K562 (cell line): ENCODE measurements at regions not wholly inside any gene's neighbourhood (a gene's known extent, or its start where the extent isn't known, plus 50 kb on each side); places are given as distances from the start of the nearest gene placed in this dataset.

Experiments
- ATAC-seq: fragments of 200-7000 bp; cut with Tn5 transposase; 3 replicates; pipeline ENCODE4 v1.9.1; 2020; ENCODE audit warnings: moderate library complexity
- BruUV-seq: library from RNA; stranded (reverse); fragments of 400-500 nt; replicated peaks from 2 replicates; lab custom pipeline; 2021; lab: Mats Ljungman, UMichigan
- CTCF ChIA-PET: fragments of 300-600 bp; formaldehyde crosslinking; extraction: SDS; loops from one replicate; lab custom pipeline; 2021; ENCODE audit warnings: low intra/inter-chr PET ratio; lab: Yijun Ruan, JAX
- POLR2A ChIA-PET: fragments of 300-600, 350-650 bp; sonication (Branson Sonifier 250); formaldehyde crosslinking; extraction: SDS; loops from one replicate; lab custom pipeline; 2021; ENCODE audit warnings: antibody characterized with exemption, inconsistent platforms; lab: Yijun Ruan, JAX
- DNase-seq, 4 experiments: peaks; one replicate each; pipeline versions ENCODE4 v3.0.0 to v3.0.0-alpha.2; 2011 to 2018; ENCODE audit warnings: low spot score in 3 of 4, mixed read lengths in 3 of 4; ENCODE audit errors: extremely low read depth in 1 of 4
- FAIRE-seq: peaks from 2 replicates; lab custom pipeline; 2011; peaks lifted over from hg19 to GRCh38; lab: Jason Lieb, UNC
- H2AFZ ChIP-seq: 2 replicates; pipeline ENCODE4 v1.6.0; 2011; ENCODE audit warnings: low read depth, low read length, control low read depth, inconsistent platforms
- H3K27ac ChIP-seq: fragments of 200-600 bp; 3 replicates; pipeline ENCODE4 v1.8.0; 2011; ENCODE audit warnings: low read depth, mild to moderate bottlenecking, control low read depth, inconsistent platforms, low read length, moderate library complexity, mixed read lengths; ENCODE audit errors: extremely low read depth
- H3K27me3 ChIP-seq, 2 experiments: fragments of 300-600 bp in 1 of 2; 2 replicates in 1 of 2; 3 replicates in 1 of 2; pipeline versions ENCODE4 v1.6.0 to v1.8.0; 2011; ENCODE audit warnings: inconsistent platforms in 2 of 2, low read length in 2 of 2, mild to moderate bottlenecking in 1 of 2, mixed read lengths in 1 of 2, moderate library complexity in 1 of 2; ENCODE audit not compliant: control insufficient read depth in 2 of 2, insufficient read depth in 2 of 2
- H3K36me3 ChIP-seq: fragments of 300-600 bp; 3 replicates; pipeline ENCODE4 v1.8.0; 2011; ENCODE audit warnings: mild to moderate bottlenecking, low read length, inconsistent platforms; ENCODE audit not compliant: control insufficient read depth, insufficient read depth
- H3K4me1 ChIP-seq, 2 experiments: fragments of 200-600 bp in 1 of 2; replicated peaks in 1 of 2; 2 replicates in 1 of 2; 3 replicates in 1 of 2; pipeline versions ENCODE4 v1.5.1 to v1.8.0; 2011; ENCODE audit warnings: inconsistent platforms in 2 of 2, low read length in 2 of 2, mild to moderate bottlenecking in 1 of 2, mixed read lengths in 1 of 2, moderate library complexity in 1 of 2; ENCODE audit not compliant: control insufficient read depth in 2 of 2, insufficient read depth in 2 of 2
- H3K4me2 ChIP-seq: 2 replicates; pipeline ENCODE4 v1.6.1; 2011; ENCODE audit warnings: low read length, control low read depth, inconsistent platforms, mixed read lengths; ENCODE audit not compliant: insufficient read depth
- H3K4me3 ChIP-seq: fragments of 200-600 bp; sonication (generic), shearing (Covaris generic); 2 replicates; pipeline ENCODE4 v1.5.1; 2016; ENCODE audit warnings: control low read depth, inconsistent platforms
- H3K79me2 ChIP-seq: fragments of 200-600 bp; 3 replicates; pipeline ENCODE4 v1.8.0; 2011; ENCODE audit warnings: low read length, inconsistent platforms; ENCODE audit not compliant: control insufficient read depth, insufficient read depth
- H3K9ac ChIP-seq, 2 experiments: 2 replicates each; pipeline versions ENCODE4 v1.6.0 to v1.6.1; 2011; ENCODE audit warnings: low read depth in 2 of 2, low read length in 2 of 2, control low read depth in 1 of 2, inconsistent platforms in 1 of 2, mild to moderate bottlenecking in 1 of 2, mixed read lengths in 1 of 2; ENCODE audit not compliant: insufficient read depth in 1 of 2
- H3K9me1 ChIP-seq: one replicate; pipeline ENCODE4 v1.6.0; 2011; ENCODE audit warnings: inconsistent platforms, mild to moderate bottlenecking, low read length, moderate library complexity; ENCODE audit not compliant: control insufficient read depth, insufficient read depth
- H3K9me3 ChIP-seq: replicated peaks from 2 replicates; pipeline ENCODE4 v1.5.1; 2011; ENCODE audit warnings: low read depth, low read length, inconsistent platforms; ENCODE audit not compliant: control insufficient read depth, insufficient read depth
- H4K20me1 ChIP-seq: replicated peaks from 2 replicates; pipeline ENCODE4 v1.6.1; 2011; ENCODE audit warnings: low read length, inconsistent platforms, mixed read lengths; ENCODE audit not compliant: control insufficient read depth, insufficient read depth
- ATF1 ChIP-seq, 2 experiments: fragments of 450-650 bp in 1 of 2; IDR thresholded peaks; 2 replicates each; pipeline ENCODE4 v1.6.1; 2016; ENCODE audit warnings: missing compliant biosample characterization in 1 of 2, missing genetic modification characterization in 1 of 2
- CBFA2T2 ChIP-seq: fragments of 450-650 bp; conservative IDR thresholded peaks from 2 replicates; pipeline ENCODE4 v1.6.1; 2017; ENCODE audit warnings: mild to moderate bottlenecking
- CHCHD3 ChIP-seq: fragments of 250-450 bp; sonication (Bioruptor Pico); IDR thresholded peaks from 2 replicates; pipeline ENCODE4 v2.1.2; 2022; ENCODE audit warnings: mild to moderate bottlenecking
- CTCFL ChIP-seq: IDR thresholded peaks from 2 replicates; pipeline ENCODE4 v1.6.1; 2011; ENCODE audit warnings: borderline replicate concordance, low read depth, mild to moderate bottlenecking, moderate library complexity, low read length; ENCODE audit not compliant: insufficient read depth, poor library complexity, severe bottlenecking
- GTF2F1 ChIP-seq: IDR thresholded peaks from 2 replicates; pipeline ENCODE4 v1.6.1; 2011; ENCODE audit warnings: low read depth, low read length, improper control_type of control experiment
- KDM1A ChIP-seq, 2 experiments: fragments of 450-650 bp; IDR thresholded peaks; 2 replicates each; pipeline ENCODE4 v1.6.1; 2016; ENCODE audit warnings: mild to moderate bottlenecking in 2 of 2
- KLF1 ChIP-seq: fragments of 450-650 bp; IDR thresholded peaks from 2 replicates; pipeline ENCODE4 v1.6.1; 2016; ENCODE audit warnings: missing genetic modification characterization, missing compliant biosample characterization
- MCM5 ChIP-seq: fragments of 450-650 bp; IDR thresholded peaks from 2 replicates; pipeline ENCODE4 v1.6.1; 2016; ENCODE audit warnings: low read depth
- MED1 ChIP-seq: sonication (generic); formaldehyde crosslinking; IDR thresholded peaks from 2 replicates; pipeline ENCODE4 v1.8.1; 2023; ENCODE audit warnings: missing genetic modification reagents, borderline replicate concordance
- NR1H2 ChIP-seq: sonication (generic); formaldehyde crosslinking; IDR thresholded peaks from 2 replicates; pipeline ENCODE4 v1.4.0; 2020; ENCODE audit warnings: mild to moderate bottlenecking, missing genetic modification reagents
- RAD51 ChIP-seq: fragments of 450-650 bp; IDR thresholded peaks from 2 replicates; pipeline ENCODE4 v1.7.1; 2016; ENCODE audit warnings: low read depth, mild to moderate bottlenecking, borderline replicate concordance
- SOX6 ChIP-seq: fragments of 450-650 bp; IDR thresholded peaks from 2 replicates; pipeline ENCODE4 v1.6.1; 2014; ENCODE audit warnings: mild to moderate bottlenecking
- TAF1 ChIP-seq: IDR thresholded peaks from 2 replicates; pipeline ENCODE4 v1.6.1; 2011; ENCODE audit warnings: mild to moderate bottlenecking, low read length, moderate library complexity; ENCODE audit not compliant: insufficient read depth, control insufficient read depth, severe bottlenecking; ENCODE audit errors: extremely low read depth
- TAF7 ChIP-seq: fragments of 450-650 bp; IDR thresholded peaks from 2 replicates; pipeline ENCODE4 v1.6.1; 2016; ENCODE audit warnings: missing genetic modification characterization, missing compliant biosample characterization
- ZNF77 ChIP-seq: fragments of 250-450 bp; sonication (Bioruptor Pico); IDR thresholded peaks from 2 replicates; pipeline ENCODE4 v1.5.0; 2020
- WGBS: fragments of 100-300 bp; shearing (Covaris generic); methylation state at CpG from one replicate; pipeline ENCODE4 v1.1.6; 2016; ENCODE audit warnings: low coverage, mixed read lengths; ENCODE audit not compliant: insufficient coverage; ENCODE audit errors: missing lambda C conversion rate; 5-methylcytosine and 5-hydroxymethylcytosine counted together
- in situ Hi-C: fragments of 300-500 bp; cut with MboI; formaldehyde crosslinking; loops from 4 replicates; pipeline ENCODE4 v1.15.0; 2018; ENCODE audit warnings: inconsistent platforms, mixed read lengths
- intact Hi-C: fragments of 100-400 bp; cut with micrococcal nuclease; formaldehyde crosslinking; loops from 2 replicates; pipeline ENCODE4 v1.14.2; 2022
- TF ChIP-seq, protein P1 (sequence below): IDR thresholded peaks from 2 replicates; pipeline ENCODE4 v1.6.1; 2014; ENCODE audit warnings: antibody characterized with exemption

GRCh38 chr11:80420374-80420773 lies 979.5 kb upstream of the TENM4 start:
- Histone ChIP-seq H3K4me1 (no peaks in the 10 kb centered on the region), H3K4me2 (no peak overlapping the region), H2AFZ (no peak overlapping the region), H3K27ac (no peak overlapping the region), H3K9me1 (no peaks in the 10 kb centered on the region), H4K20me1 (no peaks in the 10 kb centered on the region), H3K36me3 (no peaks in the 10 kb centered on the region), H3K9me3 (no peaks in the 10 kb centered on the region), H3K9ac (no peak overlapping the region), H3K4me3 (no peak overlapping the region), H3K79me2 (no peaks in the 10 kb centered on the region), H3K27me3 (no peaks in the 10 kb centered on the region)
- DNase-seq (no peak), FAIRE-seq (no peak), ATAC-seq (no peak)
- ChIA-PET POLR2A (no interaction called here), CTCF (no interaction called here)
- TF ChIP-seq MED1 (CRISPR knock-in tag) (no peak), NR1H2 (CRISPR knock-in tag) (no peak), CTCFL (no peak), GTF2F1 (no peak)
- 0% methylated on average over 1 of the region's 1 CpG for WGBS
- in situ Hi-C loops (no loop called here), intact Hi-C loops (no loop called here)
- BruUV-seq = no TSS peak

- Histone ChIP-seq H3K9me3 (no peaks in the 10 kb centered on the region), H4K20me1 (no peaks in the 10 kb centered on the region), H3K36me3 (no peaks in the 10 kb centered on the region), H3K27me3 (no peaks in the 10 kb centered on the region), H3K4me3 (no peak overlapping the region), H3K79me2 (no peaks in the 10 kb centered on the region), H3K4me2 (no peak overlapping the region), H2AFZ (no peak overlapping the region), H3K27ac (no peak overlapping the region), H3K4me1 (no peaks in the 10 kb centered on the region), H3K9ac (no peak overlapping the region), H3K9me1 (no peaks in the 10 kb centered on the region)
- 6% methylated on average over 2 of the region's 2 CpGs for WGBS
- in situ Hi-C loops = no loop called here
- CTCF ChIA-PET = no interaction called here
- intact Hi-C loops = no loop called here
- ATAC-seq = no peak
- DNase-seq = no peak
- POLR2A ChIA-PET = no interaction called here
- no peak for FAIRE-seq
- BruUV-seq = no TSS peak
- TF ChIP-seq CBFA2T2 (no peak), TAF7 (tag) (no peak), SOX6 (no peak), CHCHD3 (no peak), KDM1A (IDR thresholded peaks at IDR 0.05) (no peak), ATF1 (CRISPR knock-in tag; IDR thresholded peaks at IDR 0.05) (no peak), ATF1 (tag; IDR thresholded peaks at IDR 0.05) (no peak), TAF1 (no peak), MCM5 (no peak), RAD51 (no peak), ZNF77 (CRISPR knock-in tag) (no peak), KLF1 (tag) (no peak)
- TF ChIP-seq, protein P1, sequence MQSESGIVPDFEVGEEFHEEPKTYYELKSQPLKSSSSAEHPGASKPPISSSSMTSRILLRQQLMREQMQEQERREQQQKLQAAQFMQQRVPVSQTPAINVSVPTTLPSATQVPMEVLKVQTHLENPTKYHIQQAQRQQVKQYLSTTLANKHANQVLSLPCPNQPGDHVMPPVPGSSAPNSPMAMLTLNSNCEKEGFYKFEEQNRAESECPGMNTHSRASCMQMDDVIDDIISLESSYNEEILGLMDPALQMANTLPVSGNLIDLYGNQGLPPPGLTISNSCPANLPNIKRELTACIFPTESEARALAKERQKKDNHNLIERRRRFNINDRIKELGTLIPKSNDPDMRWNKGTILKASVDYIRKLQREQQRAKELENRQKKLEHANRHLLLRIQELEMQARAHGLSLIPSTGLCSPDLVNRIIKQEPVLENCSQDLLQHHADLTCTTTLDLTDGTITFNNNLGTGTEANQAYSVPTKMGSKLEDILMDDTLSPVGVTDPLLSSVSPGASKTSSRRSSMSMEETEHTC = no peak
Measured at GRCh38 chr11:80417681-80418080, 976.9 kb upstream of the TENM4 start.
